NCI-H2227 treated with DMSO at 0.1 percent for 48 hours (cell line): ENCODE measurements at regions not wholly inside any gene's neighbourhood (a gene's known extent, or its start where the extent isn't known, plus 50 kb on each side); places are given as distances from the start of the nearest gene placed in this dataset.

Experiments used
- DNase-seq: peaks from one replicate; lab custom pipeline; 2025; lab: John Stamatoyannopoulos, UW

GRCh38 chr2:120976501-120977307 is 241.0 kb downstream of the GLI2 start:
- no peak for DNase-seq

- DNase-seq: no peak
These were observed 242.1 kb downstream of the GLI2 start for GRCh38 chr2:120977582-120978358.

- no peak for DNase-seq
These were observed 242.8 kb downstream of the GLI2 start for GRCh38 chr2:120978359-120979050.

- DNase-seq: no peak
These were observed 243.7 kb downstream of the GLI2 start for GRCh38 chr2:120979398-120979797.

GRCh38 chr2:120979921-120980320 is 244.3 kb downstream of the GLI2 start:
- DNase-seq: no peak

GRCh38 chr2:120981443-120981842 is 245.8 kb downstream of the GLI2 start:
- no peak for DNase-seq

- no peak for DNase-seq
These were observed 246.9 kb downstream of the GLI2 start for GRCh38 chr2:120982598-120982997.

GRCh38 chr2:120983344-120983743 is 247.7 kb downstream of the GLI2 start:
- DNase-seq: no peak

- DNase-seq: no peak
These were observed 248.4 kb downstream of the GLI2 start for GRCh38 chr2:120984046-120984445.

GRCh38 chr2:120984452-120985173 is 248.9 kb downstream of the GLI2 start:
- no peak for DNase-seq

- no peak for DNase-seq
These were observed 249.7 kb downstream of the GLI2 start for GRCh38 chr2:120985174-120985996.

GRCh38 chr2:120985997-120986651 is 250.5 kb downstream of the GLI2 start:
- no peak for DNase-seq

GRCh38 chr2:120986898-120987650 is 251.4 kb downstream of the GLI2 start:
- DNase-seq: no peak

- no peak for DNase-seq
These were observed 252.5 kb downstream of the GLI2 start for GRCh38 chr2:120988051-120988699.

GRCh38 chr2:120988700-120989511 is 253.2 kb downstream of the GLI2 start:
- DNase-seq: no peak

GRCh38 chr2:120989512-120990441 is 254.1 kb downstream of the GLI2 start:
- no peak for DNase-seq

GRCh38 chr2:120990451-120990871 is 254.8 kb downstream of the GLI2 start:
- DNase-seq: no peak
